ENCODE measurements at regions not wholly inside any gene's neighbourhood (a gene's known extent, or its start where the extent isn't known, plus 50 kb on each side); places are given as distances from the start of the nearest gene placed in this dataset.

GRCh38 chr11:28743061-28743550, 634.9 kb downstream of the METTL15 start:
- no peak for DNase-seq (ENCODE audit: low spot score)
- TF ChIP-seq CTCF (IDR thresholded peaks at IDR 0.05) = no peak
- no peak for ATAC-seq (ENCODE audit: low FRiP score)

- DNase-seq (ENCODE audit: low spot score) = no peak
- ATAC-seq (ENCODE audit: low FRiP score) = no peak
- no peak for TF ChIP-seq CTCF (IDR thresholded peaks at IDR 0.05)
Measured at GRCh38 chr11:28739489-28740280, 631.5 kb downstream of the METTL15 start.

DNA sequence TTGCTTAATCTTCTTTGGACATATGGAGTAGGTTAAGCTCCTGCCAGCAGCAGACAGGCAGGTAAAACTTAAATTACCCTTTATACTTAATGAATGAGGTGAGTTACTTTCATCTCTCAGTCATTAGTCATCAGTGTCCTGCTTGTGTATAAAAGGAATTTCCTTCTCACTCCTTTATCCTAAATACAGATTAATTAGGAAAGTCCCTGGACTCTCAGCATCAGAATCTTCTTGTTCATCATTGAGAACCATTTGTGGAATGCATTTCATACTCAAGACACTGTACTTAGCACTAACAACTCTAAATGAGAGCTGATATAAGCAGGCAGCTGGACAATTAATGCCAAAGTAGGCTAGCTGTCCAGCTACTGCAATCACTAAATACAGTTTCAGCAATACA, 630.4 kb downstream of the METTL15 start:
- no peak for ATAC-seq (ENCODE audit: low FRiP score)
- TF ChIP-seq CTCF (IDR thresholded peaks at IDR 0.05) = no peak
- no peak for DNase-seq (ENCODE audit: low spot score)

- no peak for TF ChIP-seq CTCF (IDR thresholded peaks at IDR 0.05)
- ATAC-seq (ENCODE audit: low FRiP score) (no peak), DNase-seq (ENCODE audit: low spot score) (no peak)
Measured at GRCh38 chr11:28736256-28736655, 628.1 kb downstream of the METTL15 start.

DNA sequence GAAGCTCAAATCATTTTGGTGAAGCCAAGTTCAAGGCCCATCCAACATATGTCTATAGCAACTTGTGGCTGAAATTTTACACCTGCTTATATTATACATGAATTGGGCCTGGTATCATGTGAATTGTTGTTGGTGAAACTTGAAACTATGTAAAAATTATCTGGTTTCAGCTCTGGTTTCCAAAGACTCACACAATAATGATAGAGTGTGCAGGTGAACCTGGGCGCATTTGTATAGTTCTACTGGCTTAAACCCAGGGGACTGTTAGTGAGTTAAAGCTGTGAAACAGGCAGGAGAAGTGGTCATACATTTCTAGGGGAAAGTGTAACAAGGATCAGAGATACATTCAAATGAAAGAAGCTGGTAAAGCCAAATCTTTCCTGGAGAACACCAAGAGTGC, 627.3 kb downstream of the METTL15 start:
- no peak for TF ChIP-seq CTCF (IDR thresholded peaks at IDR 0.05)
- DNase-seq (ENCODE audit: low spot score) (no peak), ATAC-seq (ENCODE audit: low FRiP score) (no peak)

GRCh38 chr11:28730889-28731288, 622.7 kb downstream of the METTL15 start:
- DNase-seq (ENCODE audit: low spot score) (no peak), ATAC-seq (ENCODE audit: low FRiP score) (no peak)
- TF ChIP-seq CTCF (IDR thresholded peaks at IDR 0.05) = no peak

DNA sequence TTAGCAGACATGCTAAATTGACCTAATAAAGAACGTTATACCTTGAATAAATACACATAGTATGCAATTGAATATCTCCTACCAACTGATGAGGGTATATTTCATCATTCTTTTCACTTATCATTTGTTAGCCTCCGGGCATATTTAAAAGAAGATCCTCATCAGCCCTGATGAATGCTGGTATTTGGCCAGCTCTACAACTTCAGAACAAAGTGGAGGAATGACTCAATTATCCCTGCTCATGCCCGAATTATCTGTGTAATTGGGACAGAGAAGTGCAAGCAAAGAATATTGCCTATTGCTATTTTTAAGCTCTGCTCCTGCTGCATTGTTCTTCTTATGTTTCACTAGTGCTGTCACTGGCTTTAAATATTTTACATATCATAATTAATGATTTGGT, 622.1 kb downstream of the METTL15 start:
- ATAC-seq (ENCODE audit: low FRiP score) (no peak), DNase-seq (ENCODE audit: low spot score) (no peak)
- no peak for TF ChIP-seq CTCF (IDR thresholded peaks at IDR 0.05)

Data from omental fat pad (tissue), 3 donors.